CD4-positive, alpha-beta memory T cell (primary cell): ENCODE measurements at regions not wholly inside any gene's neighbourhood (a gene's known extent, or its start where the extent isn't known, plus 50 kb on each side); places are given as distances from the start of the nearest gene placed in this dataset.

Experiments
- CTCF ChIA-PET: fragments of 350-600 bp; sonication (Branson Sonifier 250); formaldehyde crosslinking; loops from one replicate; lab custom pipeline; 2021; ENCODE audit warnings: inconsistent platforms; ENCODE audit not compliant: partially characterized antibody; lab: Charles Lee
- POLR2A ChIA-PET: fragments of 350-600 bp; sonication (Branson Sonifier 250); formaldehyde crosslinking; loops from one replicate; lab custom pipeline; 2021; ENCODE audit not compliant: partially characterized antibody; lab: Charles Lee
- DNase-seq, 5 donors: peaks; one replicate each; pipeline versions ENCODE4 v3.0.0 to v3.0.0-alpha.2; 2020 to 2022; ENCODE audit warnings: mixed read lengths in 1 of 5
- H3K27ac ChIP-seq: one replicate; pipeline ENCODE4 v1.7.0; 2013; ENCODE audit warnings: low read depth, low read length
- H3K27me3 ChIP-seq: 2 replicates; pipeline ENCODE4 v1.7.0; 2013; ENCODE audit warnings: mild to moderate bottlenecking, low read length, moderate library complexity; ENCODE audit not compliant: insufficient read depth
- H3K36me3 ChIP-seq: 2 replicates; pipeline ENCODE4 v1.7.0; 2013; ENCODE audit warnings: mild to moderate bottlenecking, low read length, moderate library complexity; ENCODE audit not compliant: insufficient read depth
- H3K4me1 ChIP-seq: 2 replicates; pipeline ENCODE4 v1.7.0; 2013; ENCODE audit warnings: mild to moderate bottlenecking, low read length, moderate library complexity; ENCODE audit not compliant: insufficient read depth
- H3K4me3 ChIP-seq, 2 donors: one replicate each; pipeline ENCODE4 v1.7.0; 2013; ENCODE audit warnings: low read length in 2 of 2, mild to moderate bottlenecking in 1 of 2
- H3K9me3 ChIP-seq, 2 donors: one replicate each; pipeline ENCODE4 v1.7.0; 2013; ENCODE audit warnings: low read length in 2 of 2, control low read depth in 1 of 2; ENCODE audit not compliant: control insufficient read depth in 1 of 2
- H3K27ac Mint-ChIP-seq, 7 donors: one replicate each; pipeline ENCODE4 v1.8.0; 2020 to 2021; ENCODE audit warnings: mixed read lengths in 7 of 7, mild to moderate bottlenecking in 6 of 7, inconsistent platforms in 3 of 7, moderate library complexity in 3 of 7
- H3K27me3 Mint-ChIP-seq, 2 donors: one replicate each; pipeline ENCODE4 v1.8.0; 2020 to 2021; ENCODE audit warnings: mixed read lengths in 2 of 2
- H3K36me3 Mint-ChIP-seq, 2 donors: one replicate each; pipeline ENCODE4 v1.8.0; 2020 to 2021; ENCODE audit warnings: mixed read lengths in 2 of 2, inconsistent platforms in 1 of 2, mild to moderate bottlenecking in 1 of 2
- H3K4me1 Mint-ChIP-seq, 4 donors: one replicate each; pipeline ENCODE4 v1.8.0; 2020 to 2021; ENCODE audit warnings: mixed read lengths in 4 of 4, mild to moderate bottlenecking in 1 of 4
- H3K4me3 Mint-ChIP-seq, 8 donors: one replicate each; pipeline ENCODE4 v1.8.0; 2020 to 2021; ENCODE audit warnings: mixed read lengths in 8 of 8, mild to moderate bottlenecking in 7 of 8, moderate library complexity in 6 of 8, inconsistent platforms in 3 of 8
- H3K9me3 Mint-ChIP-seq, 8 donors: one replicate each; pipeline ENCODE4 v1.8.0; 2020 to 2021; ENCODE audit warnings: mixed read lengths in 8 of 8, mild to moderate bottlenecking in 5 of 8, inconsistent platforms in 3 of 8, moderate library complexity in 1 of 8
- intact Hi-C: fragments of 100-400 bp; cut with micrococcal nuclease; formaldehyde crosslinking; loops from one replicate; pipeline ENCODE4 v1.15.1; 2023

- H3K27ac Mint-ChIP-seq, result no peak overlapping the region
These were observed 325.7 kb upstream of the BTBD3 start for GRCh38 chr20:11591965-11592364.

GRCh38 chr20:11604339-11604738 lies 313.4 kb upstream of the BTBD3 start:
- no peaks in the 10 kb centered on the region for H3K27me3 ChIP-seq
- H3K9me3 ChIP-seq, result no peaks in the 10 kb centered on the region
- Mint-ChIP-seq H3K27ac (no peak overlapping the region), H3K9me3 (peaks cover 3 to 25% (median 11%) of the 10 kb centered on the region in 8 donors), H3K4me3 (no peak overlapping the region), H3K4me1 (no peaks in the 10 kb centered on the region), H3K36me3 (no peaks in the 10 kb centered on the region), H3K27me3 (no peaks in the 10 kb centered on the region)
- no peak overlapping the region for H3K4me3 ChIP-seq
- DNase-seq, result no peak
- CTCF ChIA-PET, result no interaction called here
- intact Hi-C loops, result no loop called here
- no peaks in the 10 kb centered on the region for H3K4me1 ChIP-seq
- POLR2A ChIA-PET, result no interaction called here
- no peak overlapping the region for H3K27ac ChIP-seq
- no peaks in the 10 kb centered on the region for H3K36me3 ChIP-seq

More at GRCh38 chr20:11591965-11592364, 325.7 kb upstream of the BTBD3 start:
- ChIA-PET CTCF (no interaction called here), POLR2A (no interaction called here)
- intact Hi-C loops, result no loop called here
- H3K36me3 Mint-ChIP-seq, result no peaks in the 10 kb centered on the region
- Histone ChIP-seq H3K4me1 (no peaks in the 10 kb centered on the region), H3K27ac (no peak overlapping the region), H3K27me3 (no peaks in the 10 kb centered on the region), H3K4me3 (no peak overlapping the region), H3K9me3 (no peaks in the 10 kb centered on the region), H3K36me3 (no peaks in the 10 kb centered on the region)
- no peak overlapping the region for H3K4me3 Mint-ChIP-seq
- H3K9me3 Mint-ChIP-seq, result peaks cover 2 to 18% (median 6%) of the 10 kb centered on the region in 8 donors
- no peaks in the 10 kb centered on the region for H3K27me3 Mint-ChIP-seq
- DNase-seq, result no peak
- H3K4me1 Mint-ChIP-seq, result no peaks in the 10 kb centered on the region

- H3K36me3 ChIP-seq, result no peaks in the 10 kb centered on the region
- no peaks in the 10 kb centered on the region for H3K27me3 ChIP-seq
- H3K4me3 ChIP-seq, result no peak overlapping the region
- no peaks in the 10 kb centered on the region for H3K9me3 ChIP-seq
- H3K9me3 Mint-ChIP-seq, result peaks cover 3 to 33% (median 13%) of the 10 kb centered on the region in 8 donors
- POLR2A ChIA-PET, result no interaction called here
- no peak overlapping the region for H3K4me3 Mint-ChIP-seq
- intact Hi-C loops, result no loop called here
- H3K27ac Mint-ChIP-seq, result no peak overlapping the region
- DNase-seq, result no peak
- H3K27me3 Mint-ChIP-seq, result no peaks in the 10 kb centered on the region
- CTCF ChIA-PET, result no interaction called here
- H3K27ac ChIP-seq, result no peak overlapping the region
- no peaks in the 10 kb centered on the region for H3K4me1 ChIP-seq
- H3K4me1 Mint-ChIP-seq, result no peaks in the 10 kb centered on the region
- H3K36me3 Mint-ChIP-seq, result no peaks in the 10 kb centered on the region
These were observed 310.6 kb upstream of the BTBD3 start for GRCh38 chr20:11607047-11607446.

GRCh38 chr20:11608736-11609135 lies 309.0 kb upstream of the BTBD3 start:
- CTCF ChIA-PET, result no interaction called here
- Mint-ChIP-seq H3K36me3 (no peaks in the 10 kb centered on the region), H3K4me1 (no peaks in the 10 kb centered on the region), H3K9me3 (peaks cover 0 to 33% (median 13%) of the 10 kb centered on the region in 8 donors), H3K4me3 (no peak overlapping the region), H3K27ac (no peak overlapping the region), H3K27me3 (no peaks in the 10 kb centered on the region)
- POLR2A ChIA-PET, result no interaction called here
- intact Hi-C loops, result no loop called here
- Histone ChIP-seq H3K4me3 (no peak overlapping the region), H3K27me3 (no peaks in the 10 kb centered on the region), H3K9me3 (no peaks in the 10 kb centered on the region), H3K27ac (no peak overlapping the region), H3K4me1 (no peaks in the 10 kb centered on the region), H3K36me3 (no peaks in the 10 kb centered on the region)
- DNase-seq, result no peak

- Histone ChIP-seq H3K4me3 (no peak overlapping the region), H3K4me1 (no peaks in the 10 kb centered on the region), H3K9me3 (no peaks in the 10 kb centered on the region), H3K36me3 (no peaks in the 10 kb centered on the region), H3K27ac (no peak overlapping the region), H3K27me3 (no peaks in the 10 kb centered on the region)
- no peak overlapping the region for H3K4me3 Mint-ChIP-seq
- H3K27ac Mint-ChIP-seq, result no peak overlapping the region
- H3K4me1 Mint-ChIP-seq, result no peaks in the 10 kb centered on the region
- intact Hi-C loops, result loop anchor here (10.0 kb wide), 1 partner anchor 900 kb away; no protein-coding TSS in a partner anchor
- H3K9me3 Mint-ChIP-seq, result peaks cover 0 to 10% (median 2%) of the 10 kb centered on the region in 8 donors
- H3K27me3 Mint-ChIP-seq, result no peaks in the 10 kb centered on the region
- DNase-seq, result no peak
- CTCF ChIA-PET, result no interaction called here
- H3K36me3 Mint-ChIP-seq, result no peaks in the 10 kb centered on the region
- POLR2A ChIA-PET, result no interaction called here
These were observed 293.0 kb upstream of the BTBD3 start for GRCh38 chr20:11624704-11625103.

GRCh38 chr20:11626551-11626950 lies 291.1 kb upstream of the BTBD3 start:
- no peaks in the 10 kb centered on the region for H3K36me3 Mint-ChIP-seq

GRCh38 chr20:11642866-11643265 lies 274.8 kb upstream of the BTBD3 start:
- no peak overlapping the region for H3K27ac ChIP-seq
- H3K36me3 ChIP-seq, result no peaks in the 10 kb centered on the region
- ChIA-PET POLR2A (no interaction called here), CTCF (no interaction called here)
- Mint-ChIP-seq H3K27ac (no peak overlapping the region), H3K4me3 (no peak overlapping the region), H3K27me3 (no peaks in the 10 kb centered on the region), H3K4me1 (no peaks in the 10 kb centered on the region), H3K36me3 (no peaks in the 10 kb centered on the region), H3K9me3 (peaks cover 2 to 20% (median 6%) of the 10 kb centered on the region in 8 donors)
- intact Hi-C loops, result no loop called here
- no peaks in the 10 kb centered on the region for H3K9me3 ChIP-seq
- H3K4me3 ChIP-seq, result no peak overlapping the region
- no peak for DNase-seq
- H3K27me3 ChIP-seq, result no peaks in the 10 kb centered on the region
- H3K4me1 ChIP-seq, result no peaks in the 10 kb centered on the region

More at GRCh38 chr20:11626551-11626950, 291.1 kb upstream of the BTBD3 start:
- Mint-ChIP-seq H3K4me1 (no peaks in the 10 kb centered on the region), H3K27me3 (no peaks in the 10 kb centered on the region), H3K9me3 (peaks cover 0 to 11% (median 4%) of the 10 kb centered on the region in 8 donors), H3K27ac (peak overlapping the region in 1 of 7 donors; percentile 61), H3K4me3 (no peak overlapping the region)
- Histone ChIP-seq H3K4me3 (no peak overlapping the region), H3K27ac (no peak overlapping the region), H3K9me3 (no peaks in the 10 kb centered on the region), H3K27me3 (no peaks in the 10 kb centered on the region), H3K4me1 (no peaks in the 10 kb centered on the region), H3K36me3 (no peaks in the 10 kb centered on the region)
- DNase-seq, result no peak
- intact Hi-C loops, result loop anchor here (10.0 kb wide), 1 partner anchor 898 kb away; no protein-coding TSS in a partner anchor
- CTCF ChIA-PET, result no interaction called here
- POLR2A ChIA-PET, result no interaction called here

GRCh38 chr20:11646359-11646758 lies 271.3 kb upstream of the BTBD3 start:
- no peak overlapping the region for H3K27ac Mint-ChIP-seq

More at GRCh38 chr20:11646359-11646758, 271.3 kb upstream of the BTBD3 start:
- Mint-ChIP-seq H3K4me1 (no peaks in the 10 kb centered on the region), H3K4me3 (no peak overlapping the region), H3K27me3 (no peaks in the 10 kb centered on the region), H3K9me3 (peaks cover 0 to 16% (median 5%) of the 10 kb centered on the region in 8 donors), H3K36me3 (no peaks in the 10 kb centered on the region)
- no peak overlapping the region for H3K27ac ChIP-seq
- H3K4me3 ChIP-seq, result no peak overlapping the region
- intact Hi-C loops, result no loop called here
- no peaks in the 10 kb centered on the region for H3K9me3 ChIP-seq
- no peak for DNase-seq
- CTCF ChIA-PET, result no interaction called here
- no peaks in the 10 kb centered on the region for H3K4me1 ChIP-seq
- no peaks in the 10 kb centered on the region for H3K27me3 ChIP-seq
- POLR2A ChIA-PET, result no interaction called here
- no peaks in the 10 kb centered on the region for H3K36me3 ChIP-seq
